Activated CD4-positive, alpha-beta T cell treated with anti-CD3 and anti-CD28 coated beads, Interleukin-2, amount 10 ng/mL, durations not matched to agents 7 days and 5 days (primary cell): ENCODE measurements at regions not wholly inside any gene's neighbourhood (a gene's known extent, or its start where the extent isn't known, plus 50 kb on each side); places are given as distances from the start of the nearest gene placed in this dataset.

Experiments
- CTCF ChIA-PET: fragments of 350-600 bp; sonication (Branson Sonifier 250); formaldehyde crosslinking; loops from one replicate; lab custom pipeline; 2021; ENCODE audit warnings: antibody characterized with exemption; lab: Charles Lee
- POLR2A ChIA-PET: fragments of 350-600 bp; sonication (Branson Sonifier 250); formaldehyde crosslinking; loops from one replicate; lab custom pipeline; 2021; ENCODE audit warnings: antibody characterized with exemption; lab: Charles Lee
- DNase-seq: peaks from one replicate; pipeline ENCODE4 v3.0.0-alpha.2; 2020
- H3K27ac Mint-ChIP-seq: one replicate; pipeline ENCODE4 v1.8.0; 2021; ENCODE audit warnings: mild to moderate bottlenecking, moderate library complexity, mixed read lengths
- H3K27me3 Mint-ChIP-seq: one replicate; pipeline ENCODE4 v1.8.0; 2021; ENCODE audit warnings: mixed read lengths
- H3K36me3 Mint-ChIP-seq: one replicate; pipeline ENCODE4 v1.8.0; 2021; ENCODE audit warnings: low read depth, mixed read lengths
- H3K4me1 Mint-ChIP-seq: one replicate; pipeline ENCODE4 v1.8.0; 2021; ENCODE audit warnings: mixed read lengths
- H3K4me3 Mint-ChIP-seq: one replicate; pipeline ENCODE4 v1.8.0; 2021; ENCODE audit warnings: mild to moderate bottlenecking, moderate library complexity, mixed read lengths
- H3K9me3 Mint-ChIP-seq: one replicate; pipeline ENCODE4 v1.8.0; 2021; ENCODE audit warnings: mixed read lengths

GRCh38 chr6:88262332-88262731, 96.2 kb upstream of the CNR1 start:
- Mint-ChIP-seq H3K4me3 (no peak overlapping the region), H3K27ac (no peak overlapping the region), H3K4me1 (no peaks in the 10 kb centered on the region), H3K27me3 (no peaks in the 10 kb centered on the region), H3K36me3 (no peaks in the 10 kb centered on the region), H3K9me3 (no peaks in the 10 kb centered on the region)
- POLR2A ChIA-PET, result no interaction called here
- CTCF ChIA-PET, result no interaction called here
- no peak for DNase-seq

GRCh38 chr6:88251301-88251700, 85.2 kb upstream of the CNR1 start:
- no peaks in the 10 kb centered on the region for H3K9me3 Mint-ChIP-seq
- H3K4me3 Mint-ChIP-seq, result no peak overlapping the region
- no peaks in the 10 kb centered on the region for H3K27me3 Mint-ChIP-seq
- DNase-seq, result no peak
- ChIA-PET POLR2A (no interaction called here), CTCF (no interaction called here)
- no peak overlapping the region for H3K27ac Mint-ChIP-seq
- H3K4me1 Mint-ChIP-seq, result no peaks in the 10 kb centered on the region
- H3K36me3 Mint-ChIP-seq, result no peaks in the 10 kb centered on the region

GRCh38 chr6:88248709-88249321, 82.7 kb upstream of the CNR1 start:
- Mint-ChIP-seq H3K4me3 (no peak overlapping the region), H3K27me3 (no peaks in the 10 kb centered on the region), H3K4me1 (no peaks in the 10 kb centered on the region), H3K9me3 (no peaks in the 10 kb centered on the region), H3K27ac (no peak overlapping the region), H3K36me3 (no peaks in the 10 kb centered on the region)
- CTCF ChIA-PET, result no interaction called here
- no peak for DNase-seq
- POLR2A ChIA-PET, result no interaction called here

GRCh38 chr6:88246654-88247053, 80.5 kb upstream of the CNR1 start:
- no peaks in the 10 kb centered on the region for H3K4me1 Mint-ChIP-seq
- no peaks in the 10 kb centered on the region for H3K36me3 Mint-ChIP-seq
- no peak for DNase-seq
- H3K4me3 Mint-ChIP-seq, result no peak overlapping the region
- no peaks in the 10 kb centered on the region for H3K9me3 Mint-ChIP-seq
- H3K27me3 Mint-ChIP-seq, result no peaks in the 10 kb centered on the region
- POLR2A ChIA-PET, result no interaction called here
- CTCF ChIA-PET, result no interaction called here
- H3K27ac Mint-ChIP-seq, result no peak overlapping the region

GRCh38 chr6:88244721-88245120, 78.6 kb upstream of the CNR1 start:
- Mint-ChIP-seq H3K27ac (no peak overlapping the region), H3K4me3 (no peak overlapping the region), H3K36me3 (no peaks in the 10 kb centered on the region), H3K4me1 (no peaks in the 10 kb centered on the region), H3K27me3 (no peaks in the 10 kb centered on the region), H3K9me3 (no peaks in the 10 kb centered on the region)
- no peak for DNase-seq
- CTCF ChIA-PET, result no interaction called here
- POLR2A ChIA-PET, result no interaction called here

GRCh38 chr6:88238901-88239300, 72.8 kb upstream of the CNR1 start:
- Mint-ChIP-seq H3K4me1 (no peaks in the 10 kb centered on the region), H3K4me3 (no peak overlapping the region), H3K27me3 (no peaks in the 10 kb centered on the region), H3K9me3 (no peaks in the 10 kb centered on the region), H3K36me3 (no peaks in the 10 kb centered on the region), H3K27ac (no peak overlapping the region)
- POLR2A ChIA-PET, result no interaction called here
- no peak for DNase-seq
- CTCF ChIA-PET, result no interaction called here

- ChIA-PET POLR2A (no interaction called here), CTCF (no interaction called here)
- DNase-seq, result no peak
- Mint-ChIP-seq H3K27ac (no peak overlapping the region), H3K36me3 (no peaks in the 10 kb centered on the region), H3K27me3 (no peaks in the 10 kb centered on the region), H3K9me3 (no peaks in the 10 kb centered on the region), H3K4me3 (no peak overlapping the region), H3K4me1 (no peaks in the 10 kb centered on the region)
Measured at GRCh38 chr6:88238065-88238464, 71.9 kb upstream of the CNR1 start.

- H3K36me3 Mint-ChIP-seq, result no peaks in the 10 kb centered on the region
- no peaks in the 10 kb centered on the region for H3K27me3 Mint-ChIP-seq
- POLR2A ChIA-PET, result no interaction called here
- H3K4me1 Mint-ChIP-seq, result no peaks in the 10 kb centered on the region
- no peak for DNase-seq
- CTCF ChIA-PET, result interaction anchor here (0.5 kb wide), 1 partner anchor 219 kb away, joined by 4 read pairs; no protein-coding TSS in a partner anchor
- no peak overlapping the region for H3K4me3 Mint-ChIP-seq
- peaks cover 4% of the 10 kb centered on the region for H3K9me3 Mint-ChIP-seq
- H3K27ac Mint-ChIP-seq, result no peak overlapping the region
Measured at GRCh38 chr6:88236612-88237360, 70.6 kb upstream of the CNR1 start.

GRCh38 chr6:88232753-88233152, 66.6 kb upstream of the CNR1 start:
- ChIA-PET CTCF (no interaction called here), POLR2A (no interaction called here)
- Mint-ChIP-seq H3K27ac (no peak overlapping the region), H3K27me3 (no peaks in the 10 kb centered on the region), H3K4me3 (no peak overlapping the region), H3K9me3 (peaks cover 9% of the 10 kb centered on the region), H3K36me3 (no peaks in the 10 kb centered on the region), H3K4me1 (no peaks in the 10 kb centered on the region)
- DNase-seq, result no peak

GRCh38 chr6:88223298-88223697, 57.2 kb upstream of the CNR1 start:
- Mint-ChIP-seq H3K27ac (no peak overlapping the region), H3K36me3 (no peaks in the 10 kb centered on the region), H3K4me1 (no peaks in the 10 kb centered on the region), H3K9me3 (no peaks in the 10 kb centered on the region), H3K4me3 (no peak overlapping the region), H3K27me3 (no peaks in the 10 kb centered on the region)
- ChIA-PET POLR2A (no interaction called here), CTCF (no interaction called here)
- no peak for DNase-seq

- no peaks in the 10 kb centered on the region for H3K27me3 Mint-ChIP-seq
- no peaks in the 10 kb centered on the region for H3K9me3 Mint-ChIP-seq
- CTCF ChIA-PET, result no interaction called here
- H3K27ac Mint-ChIP-seq, result no peak overlapping the region
- POLR2A ChIA-PET, result no interaction called here
- H3K4me1 Mint-ChIP-seq, result no peaks in the 10 kb centered on the region
- DNase-seq, result no peak
- H3K4me3 Mint-ChIP-seq, result no peak overlapping the region
- no peaks in the 10 kb centered on the region for H3K36me3 Mint-ChIP-seq
Measured at GRCh38 chr6:88220493-88220892, 54.3 kb upstream of the CNR1 start.

GRCh38 chr6:88216182-88216581, 50.0 kb upstream of the CNR1 start:
- H3K27ac Mint-ChIP-seq, result no peak overlapping the region
- H3K9me3 Mint-ChIP-seq, result no peaks in the 10 kb centered on the region
- H3K4me1 Mint-ChIP-seq, result no peaks in the 10 kb centered on the region
- ChIA-PET POLR2A (no interaction called here), CTCF (no interaction called here)
- DNase-seq, result no peak
- no peak overlapping the region for H3K4me3 Mint-ChIP-seq
- no peaks in the 10 kb centered on the region for H3K27me3 Mint-ChIP-seq
- H3K36me3 Mint-ChIP-seq, result no peaks in the 10 kb centered on the region
